T47D (cell line): ENCODE measurements at regions not wholly inside any gene's neighbourhood (a gene's known extent, or its start where the extent isn't known, plus 50 kb on each side); places are given as distances from the start of the nearest gene placed in this dataset.

Source experiments
- DNase-seq, 2 experiments: peaks; one replicate each; pipeline versions ENCODE4 v3.0.0 to v3.0.0-alpha.2; 2011 to 2012; ENCODE audit warnings: low read depth in 1 of 2, low spot score in 1 of 2
- JUND ChIP-seq: IDR thresholded peaks from 2 replicates; pipeline ENCODE4 v1.6.1; 2012; ENCODE audit warnings: low read depth
- in situ Hi-C: cut with HindIII; loops from 2 replicates; pipeline ENCODE4 v1.10.0; 2016; ENCODE audit warnings: low sequenced_read_pairs, low pct_unique_long_range_greater_than_20kb

DNA sequence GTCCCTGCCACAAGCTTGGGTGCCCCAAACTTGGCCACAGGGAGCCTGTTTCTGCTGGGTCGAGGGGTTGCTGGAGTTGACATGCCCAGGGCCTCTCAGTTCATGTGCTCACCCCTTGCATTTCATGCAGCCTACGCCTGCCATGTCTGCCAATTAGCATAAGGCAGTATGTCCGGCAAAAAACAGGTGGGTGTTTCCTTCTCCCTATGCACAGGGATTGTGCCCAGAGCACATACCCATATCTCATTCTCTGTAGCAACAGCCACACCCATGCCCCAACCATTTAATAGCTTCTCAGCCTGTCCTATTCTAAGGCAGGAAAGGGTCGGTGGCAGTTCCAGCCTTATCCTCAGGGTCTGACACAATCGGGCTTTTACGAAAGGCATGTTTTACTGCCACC, 340.4 kb upstream of the ASIC2 start:
- in situ Hi-C loops: no loop called here
- TF ChIP-seq JUND: no peak
- DNase-seq: no peak

GRCh38 chr17:33637534-33637933, 344.4 kb upstream of the ASIC2 start:
- TF ChIP-seq JUND: no peak
- DNase-seq: peak in 1 of 2 experiments; percentile 14
- in situ Hi-C loops: no loop called here

GRCh38 chr17:33639103-33639880, 346.2 kb upstream of the ASIC2 start:
- in situ Hi-C loops: no loop called here
- no peak for DNase-seq
- no peak for TF ChIP-seq JUND

- DNase-seq: no peak
- no peak for TF ChIP-seq JUND
- in situ Hi-C loops: no loop called here
Measured at GRCh38 chr17:33640629-33641028, 347.5 kb upstream of the ASIC2 start.

- TF ChIP-seq JUND: no peak
- no peak for DNase-seq
- in situ Hi-C loops: no loop called here
Measured at GRCh38 chr17:33642002-33642401, 348.9 kb upstream of the ASIC2 start.

GRCh38 chr17:33647956-33648355, 354.9 kb upstream of the ASIC2 start:
- DNase-seq: peak; percentile 35 to 39
- TF ChIP-seq JUND: no peak
- in situ Hi-C loops: no loop called here

- DNase-seq: no peak
- no peak for TF ChIP-seq JUND
- in situ Hi-C loops: no loop called here
Measured at GRCh38 chr17:33650304-33650703, 357.2 kb upstream of the ASIC2 start.

DNA sequence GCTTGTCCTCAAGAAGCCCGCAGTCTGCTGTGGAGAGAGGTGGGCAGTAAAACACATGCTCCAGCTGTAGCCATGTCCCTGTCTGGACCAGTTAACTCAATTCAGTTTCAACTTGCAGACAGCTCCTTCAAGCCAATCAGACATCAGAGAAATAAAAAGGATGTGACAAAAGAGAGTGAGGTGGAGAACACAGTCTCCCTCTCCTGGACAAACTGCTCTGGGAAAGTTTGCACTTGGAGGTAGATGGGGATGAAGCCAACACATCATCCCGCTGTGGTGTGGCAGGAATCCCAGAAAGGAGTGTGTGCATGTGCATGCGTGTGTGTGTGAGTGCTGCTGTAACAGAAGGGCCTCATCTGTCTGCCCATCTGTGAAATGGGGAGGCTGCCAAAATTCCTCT, 358.6 kb upstream of the ASIC2 start:
- DNase-seq: peak in 1 of 2 experiments; percentile 16
- in situ Hi-C loops: no loop called here
- no peak for TF ChIP-seq JUND

DNA sequence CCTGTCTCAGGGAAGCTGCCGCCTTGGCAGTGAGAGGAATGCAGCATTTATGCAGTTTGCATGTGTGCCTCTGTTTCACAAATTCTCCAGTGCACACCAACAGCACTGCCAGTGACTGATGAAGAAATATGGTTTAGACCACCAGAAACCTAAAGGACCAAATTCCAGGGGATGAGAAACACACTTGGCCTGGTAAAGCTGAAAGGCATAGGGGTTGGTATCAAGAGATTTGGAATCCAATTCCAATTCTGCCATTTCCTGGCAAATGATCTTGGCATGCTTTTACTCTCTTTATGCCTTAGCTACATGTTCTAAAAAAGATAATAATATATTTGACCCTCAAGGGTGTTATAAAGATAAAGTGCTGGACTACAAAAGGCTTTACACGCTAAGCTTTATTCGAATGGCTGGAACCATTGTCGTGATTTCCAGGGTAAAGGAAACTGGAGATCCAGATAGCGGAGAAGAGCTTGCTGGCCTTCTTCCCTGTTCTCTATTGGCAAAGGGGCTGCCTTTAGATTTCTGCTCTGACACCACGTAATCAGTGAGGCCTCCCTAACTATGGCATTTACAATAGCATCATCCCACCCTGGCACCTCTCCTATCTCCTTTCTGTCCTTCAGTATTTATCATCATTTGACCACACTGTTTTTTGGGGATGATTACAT, 359.8 kb upstream of the ASIC2 start:
- in situ Hi-C loops: no loop called here
- no peak for TF ChIP-seq JUND

DNA sequence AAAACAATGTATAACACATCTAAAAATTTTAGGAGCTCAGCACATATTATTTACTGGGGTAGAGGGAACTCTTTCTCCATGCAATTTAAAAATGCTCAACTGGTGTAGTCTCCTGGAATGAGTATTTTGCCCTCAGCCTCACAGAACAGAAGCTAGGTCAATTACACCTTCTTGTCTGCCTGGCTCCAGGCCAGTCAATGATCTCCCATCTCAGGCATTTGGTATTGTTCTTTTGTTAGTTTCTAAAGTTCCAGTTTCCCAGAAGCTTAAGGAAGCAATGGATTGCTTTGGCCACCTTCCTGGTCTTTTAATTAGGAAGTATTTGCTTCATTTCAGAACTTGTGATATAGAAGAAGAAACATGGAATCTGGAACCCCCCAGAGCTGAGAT, 360.3 kb upstream of the ASIC2 start:
- TF ChIP-seq JUND: no peak
- no peak for DNase-seq
- in situ Hi-C loops: no loop called here

More for the DNA sequence above, 359.8 kb upstream of the ASIC2 start:
- DNase-seq: no peak

DNA sequence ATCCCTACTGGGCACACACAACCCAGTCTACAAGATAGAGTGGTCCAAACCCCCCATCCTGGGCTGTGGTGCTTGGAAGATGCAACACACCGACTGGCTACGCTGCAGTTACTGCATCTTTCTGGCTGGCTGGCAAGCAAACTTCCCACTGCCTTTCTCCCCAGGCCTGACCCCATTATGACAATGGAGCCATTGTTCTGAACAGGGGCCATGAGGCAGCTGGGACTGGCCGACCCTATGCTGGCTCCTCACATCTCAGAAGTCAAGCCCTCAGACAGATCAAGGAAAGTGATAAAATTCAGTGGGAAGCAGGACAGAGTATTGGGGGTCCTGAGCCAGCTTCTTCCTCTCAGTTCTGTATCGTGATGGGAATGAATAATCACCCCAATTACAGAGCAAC, 364.1 kb upstream of the ASIC2 start:
- no peak for TF ChIP-seq JUND
- in situ Hi-C loops: no loop called here
- no peak for DNase-seq

DNA sequence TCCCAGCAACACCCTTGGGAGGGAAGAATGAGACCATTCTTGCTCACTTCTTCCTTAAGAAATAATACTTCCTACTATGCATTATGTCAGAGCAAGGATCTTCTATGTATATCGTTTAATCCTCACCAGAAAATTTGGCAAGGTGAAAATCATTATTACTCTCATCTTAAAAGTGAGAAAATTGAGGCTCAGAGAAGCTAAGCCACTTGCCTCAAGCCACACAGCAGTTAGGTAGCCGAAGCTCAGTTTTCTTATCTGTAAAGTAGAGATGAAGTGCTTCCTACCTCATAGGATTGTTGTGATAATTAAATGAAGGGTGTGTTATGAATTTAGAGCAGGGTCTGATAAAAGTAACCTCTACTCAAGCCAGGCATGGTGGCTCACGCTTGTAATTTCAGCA, 368.9 kb upstream of the ASIC2 start:
- no peak for DNase-seq
- in situ Hi-C loops: no loop called here
- no peak for TF ChIP-seq JUND

GRCh38 chr17:33664116-33664840, 371.2 kb upstream of the ASIC2 start:
- no peak for TF ChIP-seq JUND
- DNase-seq: no peak
- in situ Hi-C loops: no loop called here
